IMR-90 (cell line): ENCODE measurements at regions not wholly inside any gene's neighbourhood (a gene's known extent, or its start where the extent isn't known, plus 50 kb on each side); places are given as distances from the start of the nearest gene placed in this dataset.

Source experiments
- ATAC-seq: fragments of 200-7000 bp; cut with Tn5 transposase; 2 replicates; pipeline ENCODE4 v1.9.1; 2020; ENCODE audit warnings: low read depth, mild to moderate bottlenecking, moderate library complexity
- BruUV-seq: library from RNA; stranded (reverse); fragments of 400-500 nt; replicated peaks from 2 replicates; lab custom pipeline; 2021; lab: Mats Ljungman, UMichigan
- CTCF ChIA-PET: fragments of 300-600 bp; formaldehyde crosslinking; extraction: SDS; loops from one replicate; lab custom pipeline; 2021; ENCODE audit warnings: antibody characterized with exemption; lab: Yijun Ruan, JAX
- POLR2A ChIA-PET: fragments of 300-600 bp; sonication (Branson Sonifier 250); formaldehyde crosslinking; loops from one replicate; lab custom pipeline; 2022; ENCODE audit warnings: antibody characterized with exemption; ENCODE audit not compliant: unreplicated experiment; lab: Charles Lee
- DNase-seq: peaks from one replicate; pipeline ENCODE4 v3.0.0; 2013
- H2AFZ ChIP-seq: replicated peaks from 2 replicates; pipeline ENCODE3; 2013; ENCODE audit warnings: low read length, mild to moderate bottlenecking; ENCODE audit not compliant: poor library complexity
- H2AK5ac ChIP-seq: 2 replicates; pipeline ENCODE4 v1.6.1; 2013; ENCODE audit warnings: low read depth, low read length, inconsistent platforms
- H2AK9ac ChIP-seq: replicated peaks from 2 replicates; pipeline ENCODE3; 2013; ENCODE audit warnings: mild to moderate bottlenecking, low read depth, low read length, moderate library complexity; ENCODE audit not compliant: poor library complexity
- H2BK120ac ChIP-seq: 2 replicates; pipeline ENCODE4 v1.6.1; 2013; ENCODE audit warnings: low read depth, low read length, inconsistent platforms
- H2BK15ac ChIP-seq: 3 replicates; pipeline ENCODE4 v1.6.1; 2013; ENCODE audit warnings: low read depth, low read length, inconsistent platforms
- H2BK20ac ChIP-seq: 2 replicates; pipeline ENCODE4 v1.6.1; 2013; ENCODE audit warnings: low read depth, mild to moderate bottlenecking, inconsistent platforms, low read length, moderate library complexity
- H2BK5ac ChIP-seq: 2 replicates; pipeline ENCODE4 v1.6.1; 2013; ENCODE audit warnings: mild to moderate bottlenecking, low read depth, low read length, inconsistent platforms; ENCODE audit not compliant: poor library complexity, severe bottlenecking
- H3K14ac ChIP-seq: replicated peaks from 2 replicates; pipeline ENCODE4 v1.6.1; 2013; ENCODE audit warnings: low read depth, low read length, inconsistent platforms
- H3K18ac ChIP-seq: 2 replicates; pipeline ENCODE4 v1.6.1; 2013; ENCODE audit warnings: low read depth, low read length, control low read depth
- H3K23ac ChIP-seq: 2 replicates; pipeline ENCODE4 v1.6.1; 2013; ENCODE audit warnings: low read depth, low read length, inconsistent platforms
- H3K27ac ChIP-seq: 2 replicates; pipeline ENCODE4 v1.5.1; 2013; ENCODE audit warnings: mild to moderate bottlenecking, control low read depth, low read length; ENCODE audit not compliant: insufficient read depth
- H3K27me3 ChIP-seq: 2 replicates; pipeline ENCODE4 v1.6.1; 2013; ENCODE audit warnings: low read length; ENCODE audit not compliant: control insufficient read depth, insufficient read depth
- H3K36me3 ChIP-seq: 2 replicates; pipeline ENCODE4 v1.6.1; 2013; ENCODE audit warnings: low read length, mixed read lengths; ENCODE audit not compliant: control insufficient read depth, insufficient read depth
- H3K4ac ChIP-seq: 2 replicates; pipeline ENCODE4 v1.6.1; 2013; ENCODE audit warnings: low read depth, low read length, inconsistent platforms
- H3K4me1 ChIP-seq: 2 replicates; pipeline ENCODE4 v1.6.1; 2013; ENCODE audit warnings: low read length, mixed read lengths; ENCODE audit not compliant: control insufficient read depth, insufficient read depth
- H3K4me2 ChIP-seq: 2 replicates; pipeline ENCODE4 v1.6.1; 2013; ENCODE audit warnings: low read depth, mild to moderate bottlenecking, control low read depth, low read length, moderate library complexity
- H3K4me3 ChIP-seq: 2 replicates; pipeline ENCODE4 v1.5.1; 2013; ENCODE audit warnings: low read depth, mild to moderate bottlenecking, control low read depth, low read length, moderate library complexity; ENCODE audit not compliant: insufficient read depth
- H3K56ac ChIP-seq: 2 replicates; pipeline ENCODE4 v1.6.1; 2013; ENCODE audit warnings: low read length, inconsistent platforms; ENCODE audit not compliant: insufficient read depth; ENCODE audit errors: extremely low read depth
- H3K79me1 ChIP-seq, 2 experiments: 2 replicates each; pipeline ENCODE4 v1.6.1; 2013; ENCODE audit warnings: low read length in 2 of 2, inconsistent platforms in 1 of 2, low read depth in 1 of 2
- H3K9ac ChIP-seq: 2 replicates; pipeline ENCODE4 v1.6.1; 2013; ENCODE audit warnings: low read depth, low read length, control low read depth
- H3K9me1 ChIP-seq: 2 replicates; pipeline ENCODE4 v1.6.1; 2013; ENCODE audit warnings: low read length, inconsistent platforms; ENCODE audit not compliant: insufficient read depth
- H3K9me3 ChIP-seq: 2 replicates; pipeline ENCODE4 v1.6.1; 2013; ENCODE audit warnings: low read length; ENCODE audit not compliant: control insufficient read depth, insufficient read depth
- H4K20me1 ChIP-seq: 2 replicates; pipeline ENCODE4 v1.6.1; 2013; ENCODE audit warnings: low read length, inconsistent platforms; ENCODE audit not compliant: insufficient read depth
- H4K5ac ChIP-seq: 2 replicates; pipeline ENCODE4 v1.6.1; 2013; ENCODE audit warnings: mild to moderate bottlenecking, low read depth, low read length, control low read depth
- H4K8ac ChIP-seq, 2 experiments: 2 replicates each; pipeline ENCODE4 v1.6.1; 2013; ENCODE audit warnings: low read depth in 2 of 2, low read length in 2 of 2, control low read depth in 1 of 2, inconsistent platforms in 1 of 2
- H4K91ac ChIP-seq: 2 replicates; pipeline ENCODE4 v1.6.1; 2013; ENCODE audit warnings: low read depth, low read length, inconsistent platforms; ENCODE audit not compliant: insufficient read depth
- FOS ChIP-seq: fragments of 150-350 bp; IDR thresholded peaks from 2 replicates; pipeline ENCODE4 v1.6.1; 2016; ENCODE audit warnings: low read depth, low read length
- RAD21 ChIP-seq: IDR thresholded peaks from 2 replicates; pipeline ENCODE4 v1.6.1; 2012; ENCODE audit warnings: low read length, improper control_type of control experiment
- dilution Hi-C: fragments of 300-500 bp; cut with HindIII; formaldehyde crosslinking; loops from one replicate; pipeline ENCODE4 v1.14.3; 2018; ENCODE audit warnings: low sequenced_read_pairs; ENCODE audit not compliant: unreplicated experiment
- in situ Hi-C: fragments of 300-500 bp; cut with MboI; formaldehyde crosslinking; loops from 3 replicates; pipeline ENCODE4 v1.14.3; 2019; ENCODE audit warnings: low sequenced_read_pairs, inconsistent platforms, mixed read lengths
- intact Hi-C: fragments of 100-400 bp; cut with micrococcal nuclease; formaldehyde crosslinking; loops from 2 replicates; pipeline ENCODE4 v1.10.0; 2022
- TF ChIP-seq, protein P1 (sequence below): conservative IDR thresholded peaks from 2 replicates; pipeline ENCODE4 v1.5.1; 2012; ENCODE audit warnings: mild to moderate bottlenecking, low read depth, low read length, improper control_type of control experiment

DNA sequence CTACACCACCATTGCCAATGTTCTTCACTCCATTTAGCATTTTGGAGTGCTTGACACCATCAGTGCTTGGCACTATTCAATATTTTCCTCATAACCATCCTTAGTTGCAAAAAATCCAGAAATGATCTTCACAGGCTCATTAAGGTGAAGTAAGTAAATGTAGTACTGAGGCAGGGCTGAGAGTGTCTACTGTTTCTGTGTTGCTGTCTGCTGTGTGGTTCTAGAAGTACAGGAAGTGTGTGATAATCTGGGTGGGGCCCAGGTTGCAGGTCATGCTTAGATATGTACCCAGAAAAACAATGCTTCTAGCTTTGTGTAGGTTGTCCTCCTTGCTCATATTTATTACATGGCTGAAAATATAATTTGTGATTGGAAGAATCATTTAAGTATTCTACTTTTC is 411.8 kb upstream of the CCDC179 start:
- ChIA-PET CTCF (no interaction called here), POLR2A (no interaction called here)
- Histone ChIP-seq H2BK5ac (no peak overlapping the region), H2AK9ac (no peak overlapping the region), H3K14ac (no peak overlapping the region), H3K79me1 (no peaks in the 10 kb centered on the region), H4K20me1 (no peaks in the 10 kb centered on the region), H2AFZ (no peak overlapping the region), H3K9ac (no peak overlapping the region), H3K18ac (no peak overlapping the region), H3K56ac (no peak overlapping the region), H4K8ac (no peak overlapping the region), H3K4ac (no peak overlapping the region), H4K91ac (no peak overlapping the region), H2BK15ac (no peak overlapping the region), H3K9me3 (no peaks in the 10 kb centered on the region), H3K27me3 (no peaks in the 10 kb centered on the region), H3K9me1 (no peaks in the 10 kb centered on the region), H2AK5ac (no peak overlapping the region), H2BK20ac (no peak overlapping the region), H3K4me1 (no peaks in the 10 kb centered on the region), H3K23ac (no peak overlapping the region), H3K4me2 (no peak overlapping the region), H3K27ac (no peak overlapping the region), H3K4me3 (no peak overlapping the region), H2BK120ac (no peak overlapping the region), H4K5ac (no peak overlapping the region), H3K36me3 (no peaks in the 10 kb centered on the region)
- no peak for ATAC-seq
- TF ChIP-seq RAD21 (no peak), FOS (no peak)
- TF ChIP-seq, protein P1, sequence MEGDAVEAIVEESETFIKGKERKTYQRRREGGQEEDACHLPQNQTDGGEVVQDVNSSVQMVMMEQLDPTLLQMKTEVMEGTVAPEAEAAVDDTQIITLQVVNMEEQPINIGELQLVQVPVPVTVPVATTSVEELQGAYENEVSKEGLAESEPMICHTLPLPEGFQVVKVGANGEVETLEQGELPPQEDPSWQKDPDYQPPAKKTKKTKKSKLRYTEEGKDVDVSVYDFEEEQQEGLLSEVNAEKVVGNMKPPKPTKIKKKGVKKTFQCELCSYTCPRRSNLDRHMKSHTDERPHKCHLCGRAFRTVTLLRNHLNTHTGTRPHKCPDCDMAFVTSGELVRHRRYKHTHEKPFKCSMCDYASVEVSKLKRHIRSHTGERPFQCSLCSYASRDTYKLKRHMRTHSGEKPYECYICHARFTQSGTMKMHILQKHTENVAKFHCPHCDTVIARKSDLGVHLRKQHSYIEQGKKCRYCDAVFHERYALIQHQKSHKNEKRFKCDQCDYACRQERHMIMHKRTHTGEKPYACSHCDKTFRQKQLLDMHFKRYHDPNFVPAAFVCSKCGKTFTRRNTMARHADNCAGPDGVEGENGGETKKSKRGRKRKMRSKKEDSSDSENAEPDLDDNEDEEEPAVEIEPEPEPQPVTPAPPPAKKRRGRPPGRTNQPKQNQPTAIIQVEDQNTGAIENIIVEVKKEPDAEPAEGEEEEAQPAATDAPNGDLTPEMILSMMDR, result no peak
- DNase-seq, result no peak
- dilution Hi-C loops, result no loop called here
- intact Hi-C loops, result no loop called here
- in situ Hi-C loops, result no loop called here
- BruUV-seq, result no TSS peak
